GM10266 (cell line): ENCODE measurements at regions not wholly inside any gene's neighbourhood (a gene's known extent, or its start where the extent isn't known, plus 50 kb on each side); places are given as distances from the start of the nearest gene placed in this dataset.
"Not testable (repeated sequence)": the region's sequence is repeated elsewhere in the genome, so short reads cannot be mapped to it uniquely, and the experiment has no call there.

ENCODE experiments used
- DNase-seq: peaks from one replicate; pipeline ENCODE4 v3.0.0; 2012; ENCODE audit errors: extremely low spot score
- CTCF ChIP-seq: IDR thresholded peaks from 2 replicates; pipeline ENCODE4 v1.5.1; 2012; ENCODE audit warnings: mild to moderate bottlenecking, low read depth; ENCODE audit not compliant: control insufficient read depth, insufficient read depth; ENCODE audit errors: missing control alignments

DNA sequence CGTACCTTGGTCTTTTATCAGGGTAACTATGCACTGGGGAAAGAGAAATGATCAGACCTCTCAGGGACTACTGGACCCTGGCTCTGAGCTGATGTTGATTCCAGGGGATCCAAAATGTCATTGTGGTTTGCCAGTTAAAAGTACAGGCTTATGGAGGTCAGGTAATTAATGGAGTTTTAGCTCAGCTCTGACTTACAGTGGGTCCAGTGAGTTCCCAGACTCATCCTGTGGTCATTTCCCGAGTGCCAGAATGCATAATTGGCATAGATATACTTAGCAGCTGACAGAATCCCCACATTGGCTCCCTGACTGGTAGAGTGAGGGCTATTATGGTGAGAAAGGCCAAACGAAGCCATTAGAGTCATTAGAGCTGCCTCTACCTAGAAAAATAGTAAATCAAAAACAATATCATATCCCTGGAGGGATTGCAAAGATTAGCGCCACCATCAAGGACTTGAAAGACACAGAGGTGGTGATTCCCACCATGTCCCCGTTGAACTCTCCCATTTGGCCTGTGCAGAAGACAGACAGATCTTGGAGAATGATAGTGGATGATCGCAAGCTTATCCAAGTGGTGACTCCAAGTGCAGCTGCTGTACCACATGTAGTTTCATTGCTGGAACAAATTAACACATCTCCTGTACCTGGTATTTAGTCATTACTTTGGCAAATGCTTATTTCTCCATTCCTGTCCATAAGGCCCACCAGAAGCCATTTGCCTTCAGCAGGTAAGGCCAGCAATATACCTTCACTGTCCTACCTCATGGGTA is 152.4 kb downstream of the THBS2 start:
- DNase-seq = no peak
- no peak for TF ChIP-seq CTCF

DNA sequence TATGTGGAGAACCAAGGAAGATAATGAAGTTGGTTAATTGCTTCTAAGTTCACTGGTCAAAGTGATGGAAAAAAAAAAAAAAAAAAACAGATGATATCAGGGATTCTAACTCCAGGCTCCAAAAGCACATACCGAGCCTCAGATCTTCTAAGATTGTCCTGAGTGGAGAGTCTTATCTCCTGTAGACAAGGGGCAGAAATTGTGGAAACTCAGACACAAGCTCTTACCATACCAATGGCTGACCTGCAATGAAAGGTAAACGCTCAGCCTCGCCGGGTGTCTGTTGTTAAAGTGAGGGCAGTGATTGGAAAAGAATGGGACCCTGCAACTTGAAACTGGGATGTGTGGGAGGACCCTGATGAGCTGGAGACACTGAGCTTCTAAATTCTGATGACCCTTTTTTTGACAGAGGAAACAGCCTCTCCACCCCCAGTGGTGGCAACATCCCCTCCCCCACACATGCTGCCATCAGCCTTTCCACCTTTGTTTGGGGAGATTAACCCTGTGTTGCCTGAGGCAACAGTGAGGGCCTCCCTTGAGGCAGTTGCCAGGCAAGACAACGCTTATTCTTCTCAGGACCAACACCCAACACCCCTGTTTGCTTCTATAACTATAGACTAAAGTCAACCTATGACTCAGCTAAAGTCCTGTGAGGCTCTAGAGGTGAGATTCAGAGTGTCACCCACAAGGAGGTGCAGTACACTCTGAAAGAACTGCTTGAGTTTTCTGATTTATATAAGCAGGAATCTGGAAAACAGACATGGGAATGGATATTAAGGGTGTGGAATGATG is 154.0 kb downstream of the THBS2 start:
- DNase-seq = no peak
- TF ChIP-seq CTCF = no peak

GRCh38 chr6:169098651-169099050 is 155.0 kb downstream of the THBS2 start:
- DNase-seq = not testable (repeated sequence)

GRCh38 chr6:169098116-169098515 is 155.5 kb downstream of the THBS2 start:
- TF ChIP-seq CTCF = no peak

DNA sequence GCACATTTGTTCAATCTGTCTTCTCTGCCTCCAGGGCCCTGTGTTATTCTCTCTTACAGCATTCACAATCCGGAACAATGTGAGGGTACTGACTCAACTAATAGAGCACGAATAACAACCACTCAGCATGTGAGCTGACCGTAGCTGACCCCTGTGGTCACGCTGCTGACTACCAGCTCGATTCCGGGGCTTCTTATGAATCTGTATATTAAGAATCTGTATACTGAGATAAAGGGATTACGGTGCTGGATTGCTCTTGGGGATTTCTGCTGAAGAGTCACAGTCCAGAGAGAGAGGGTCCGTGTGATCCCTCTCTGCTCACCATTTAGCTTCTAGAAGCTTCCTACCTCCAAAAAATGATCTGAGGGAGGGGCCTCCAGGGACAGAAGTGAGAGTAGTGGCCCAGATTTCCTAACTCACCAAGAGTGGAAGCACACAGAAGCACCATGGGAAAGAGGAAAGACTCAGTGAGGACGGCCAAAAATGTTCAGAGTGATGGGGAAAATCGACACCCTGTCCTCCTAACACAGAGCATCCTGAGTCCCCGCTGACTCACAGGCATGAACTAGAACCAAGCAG is 156.2 kb downstream of the THBS2 start:
- DNase-seq = no peak
- no peak for TF ChIP-seq CTCF

More at GRCh38 chr6:169098116-169098515, 155.5 kb downstream of the THBS2 start:
- no peak for DNase-seq

GRCh38 chr6:169096388-169096787 is 157.3 kb downstream of the THBS2 start:
- no peak for DNase-seq
- no peak for TF ChIP-seq CTCF

DNA sequence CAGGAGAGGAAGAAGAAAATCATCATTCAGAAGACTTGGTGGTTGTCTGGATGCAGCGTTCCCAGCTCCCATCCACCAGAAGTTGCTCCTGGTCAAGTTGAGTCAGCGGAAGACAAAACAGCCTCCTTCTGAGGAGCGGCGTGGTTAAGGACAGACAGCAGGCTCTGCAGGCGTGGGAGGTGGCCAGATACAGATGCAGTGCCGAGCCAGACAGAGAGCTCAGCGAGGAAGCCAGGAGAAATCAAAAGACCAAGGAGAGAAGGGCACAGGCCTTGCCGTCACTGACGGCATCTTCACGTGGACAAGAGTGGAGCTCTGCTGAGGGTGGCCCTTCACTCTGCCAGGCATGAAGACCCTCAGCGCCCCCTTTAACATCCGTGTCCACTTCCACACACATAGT is 158.5 kb downstream of the THBS2 start:
- no peak for TF ChIP-seq CTCF
- DNase-seq = no peak
